Caki2 (cell line): ENCODE measurements at regions not wholly inside any gene's neighbourhood (a gene's known extent, or its start where the extent isn't known, plus 50 kb on each side); places are given as distances from the start of the nearest gene placed in this dataset.

Source experiments
- DNase-seq: peaks from one replicate; pipeline ENCODE4 v3.0.0-alpha.2; 2015; ENCODE audit warnings: low read depth
- in situ Hi-C: cut with HindIII; loops from 2 replicates; pipeline ENCODE4 v1.10.0; 2016; ENCODE audit warnings: low sequenced_read_pairs, low pct_unique_long_range_greater_than_20kb, mixed read lengths

- in situ Hi-C loops, result no loop called here
Observed at GRCh38 chr4:24662542-24662941, 78.2 kb upstream of the DHX15 start.

GRCh38 chr4:24664956-24665355 lies 80.6 kb upstream of the DHX15 start:
- in situ Hi-C loops, result no loop called here
- DNase-seq, result no peak

More at GRCh38 chr4:24662542-24662941, 78.2 kb upstream of the DHX15 start:
- DNase-seq, result no peak

GRCh38 chr4:24666316-24666715 lies 82.0 kb upstream of the DHX15 start:
- DNase-seq, result no peak
- in situ Hi-C loops, result no loop called here

- no peak for DNase-seq
- in situ Hi-C loops, result no loop called here
Observed at GRCh38 chr4:24666816-24667477, 82.6 kb upstream of the DHX15 start.

- in situ Hi-C loops, result no loop called here
- DNase-seq, result no peak
Observed at GRCh38 chr4:24668956-24669355, 84.6 kb upstream of the DHX15 start.

- DNase-seq, result no peak
- in situ Hi-C loops, result no loop called here
Observed at GRCh38 chr4:24669751-24670150, 85.4 kb upstream of the DHX15 start.

- no peak for DNase-seq
- in situ Hi-C loops, result no loop called here
Observed at GRCh38 chr4:24671849-24672248, 87.5 kb upstream of the DHX15 start.

GRCh38 chr4:24672880-24673279 lies 88.5 kb upstream of the DHX15 start:
- in situ Hi-C loops, result no loop called here
- DNase-seq, result no peak

GRCh38 chr4:24674279-24674678 lies 89.9 kb upstream of the DHX15 start:
- in situ Hi-C loops, result no loop called here
- DNase-seq, result no peak

- in situ Hi-C loops, result no loop called here
- no peak for DNase-seq
Observed at GRCh38 chr4:24675721-24676389, 91.5 kb upstream of the DHX15 start.

- in situ Hi-C loops, result no loop called here
Observed at GRCh38 chr4:24677909-24678308, 93.6 kb upstream of the DHX15 start.

GRCh38 chr4:24680746-24681448 lies 96.5 kb upstream of the DHX15 start:
- in situ Hi-C loops, result no loop called here
- DNase-seq, result no peak

More at GRCh38 chr4:24677909-24678308, 93.6 kb upstream of the DHX15 start:
- no peak for DNase-seq

- no peak for DNase-seq
- in situ Hi-C loops, result no loop called here
Observed at GRCh38 chr4:24683116-24683515, 98.8 kb upstream of the DHX15 start.

- no peak for DNase-seq
- in situ Hi-C loops, result no loop called here
Observed at GRCh38 chr4:24686866-24687692, 102.7 kb upstream of the DHX15 start.

GRCh38 chr4:24688453-24688852 lies 104.1 kb upstream of the DHX15 start:
- in situ Hi-C loops, result no loop called here
- no peak for DNase-seq

GRCh38 chr4:24689212-24689611 lies 104.9 kb upstream of the DHX15 start:
- in situ Hi-C loops, result no loop called here
- no peak for DNase-seq

- in situ Hi-C loops, result no loop called here
Observed at GRCh38 chr4:24690436-24690835, 104.9 kb upstream of the SOD3 start.

GRCh38 chr4:24693636-24694035 lies 101.7 kb upstream of the SOD3 start:
- in situ Hi-C loops, result no loop called here
- no peak for DNase-seq

More at GRCh38 chr4:24690436-24690835, 104.9 kb upstream of the SOD3 start:
- DNase-seq, result no peak

GRCh38 chr4:24700118-24700517 lies 95.3 kb upstream of the SOD3 start:
- DNase-seq, result no peak
- in situ Hi-C loops, result no loop called here
